GM12878 (cell line): ENCODE measurements at regions not wholly inside any gene's neighbourhood (a gene's known extent, or its start where the extent isn't known, plus 50 kb on each side); places are given as distances from the start of the nearest gene placed in this dataset.

Experiments
- ATF2 ChIP-seq: IDR thresholded peaks from 2 replicates; pipeline ENCODE4 v1.6.1; 2012; ENCODE audit warnings: low read length, inconsistent platforms
- EP300 ChIP-seq, 2 experiments: fragments of 150-350 bp in 1 of 2; IDR thresholded peaks; 2 replicates each; pipeline ENCODE4 v1.6.1; 2011 to 2012; ENCODE audit warnings: low read depth in 2 of 2, low read length in 2 of 2, borderline replicate concordance in 1 of 2, improper control_type of control experiment in 1 of 2, inconsistent platforms in 1 of 2; ENCODE audit not compliant: control insufficient read depth in 1 of 2
- KDM1A ChIP-seq: fragments of 200-600 bp; sonication (generic); IDR thresholded peaks from 2 replicates; pipeline ENCODE4 v1.6.1; 2016; ENCODE audit warnings: borderline replicate concordance
- MAX ChIP-seq: IDR thresholded peaks from 2 replicates; pipeline ENCODE4 v1.6.1; 2012; ENCODE audit warnings: low read depth, low read length, improper control_type of control experiment
- NRF1 ChIP-seq: conservative IDR thresholded peaks from 2 replicates; pipeline ENCODE4 v1.6.1; 2011; ENCODE audit warnings: mild to moderate bottlenecking, low read depth, low read length, improper control_type of control experiment
- POU2F2 ChIP-seq: IDR thresholded peaks from 3 replicates; pipeline ENCODE4 v1.6.1; 2011; ENCODE audit warnings: low read depth, mild to moderate bottlenecking, low read length, borderline replicate concordance
- RB1 ChIP-seq: fragments of 450-650 bp; formaldehyde crosslinking; IDR thresholded peaks from 2 replicates; pipeline ENCODE4 v1.6.1; 2017; ENCODE audit warnings: mild to moderate bottlenecking, borderline replicate concordance
- RELA ChIP-seq: fragments of 450-650 bp; IDR thresholded peaks from 2 replicates; pipeline ENCODE4 v1.8.0; 2014; ENCODE audit warnings: borderline replicate concordance; ENCODE audit not compliant: partially characterized antibody
- SIX5 ChIP-seq: IDR thresholded peaks from 2 replicates; pipeline ENCODE4 v1.6.1; 2011; ENCODE audit warnings: mild to moderate bottlenecking, low read depth, low read length, moderate library complexity; ENCODE audit not compliant: severe bottlenecking
- STAT3 ChIP-seq: IDR thresholded peaks from 2 replicates; pipeline ENCODE4 v1.6.1; 2011; ENCODE audit warnings: low read depth, low read length, improper control_type of control experiment
- WRNIP1 ChIP-seq: IDR thresholded peaks from 2 replicates; pipeline ENCODE4 v1.6.1; 2011; ENCODE audit warnings: low read depth, low read length, improper control_type of control experiment, borderline replicate concordance
- YY1 ChIP-seq: IDR thresholded peaks from 2 replicates; pipeline ENCODE4 v1.6.1; 2011; ENCODE audit warnings: low read depth, mild to moderate bottlenecking, low read length
- ZNF207 ChIP-seq: fragments of 450-650 bp; IDR thresholded peaks from 2 replicates; pipeline ENCODE4 v1.6.1; 2014; ENCODE audit warnings: antibody characterized with exemption, mild to moderate bottlenecking, borderline replicate concordance

DNA sequence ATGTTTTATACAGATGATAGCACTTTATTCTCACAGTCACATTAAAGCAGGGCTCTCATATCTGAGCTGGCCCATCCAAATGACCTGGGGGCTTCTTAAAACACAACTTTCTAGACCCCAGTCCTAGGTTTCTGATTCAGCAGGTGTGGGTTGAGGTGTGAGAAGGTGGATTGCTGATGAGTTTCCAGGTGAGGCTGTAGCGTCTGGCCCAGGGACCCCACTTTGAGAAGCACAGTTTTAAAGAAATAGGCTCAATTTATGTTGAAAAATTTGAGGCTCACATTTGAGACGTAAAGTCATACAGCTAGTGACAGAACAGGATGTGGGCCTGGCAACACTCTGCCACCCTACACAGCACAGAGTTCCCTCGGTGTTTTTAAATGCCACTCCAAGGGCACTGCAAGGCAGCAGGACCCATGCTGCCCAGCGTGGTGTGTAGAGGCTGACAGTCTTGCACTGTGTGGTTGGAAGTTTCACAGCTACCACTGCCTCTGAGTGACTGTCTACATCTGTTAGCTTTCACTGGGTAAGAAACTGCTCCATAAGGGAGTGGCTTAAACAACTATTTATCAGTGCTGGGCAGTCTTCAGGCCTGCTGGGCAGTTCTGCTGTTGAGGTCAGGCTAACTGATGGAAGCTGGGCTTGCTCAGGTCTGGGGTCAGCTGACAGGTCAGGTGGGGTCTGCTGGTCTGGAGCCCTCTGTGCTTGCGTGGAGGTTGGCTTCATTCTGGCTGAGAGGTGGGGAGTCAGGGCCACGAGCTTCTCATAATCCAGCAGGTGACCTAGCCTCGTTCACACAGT, 319.7 kb downstream of the CXCL12 start (continued):
- TF ChIP-seq YY1 (no peak), NRF1 (no peak), STAT3 (no peak), RELA (no peak), ATF2 (no peak), KDM1A (no peak), SIX5 (no peak), EP300 (IDR thresholded peaks at IDR 0.05; ENCODE audit: borderline replicate concordance in 1 of 2, control insufficient read depth in 1 of 2, low read depth in 2 of 2, low read length in 2 of 2) (no peak), WRNIP1 (no peak), RB1 (no peak), ZNF207 (no peak), MAX (no peak), POU2F2 (no peak)
